GM21360 (cell line): ENCODE measurements at regions not wholly inside any gene's neighbourhood (a gene's known extent, or its start where the extent isn't known, plus 50 kb on each side); places are given as distances from the start of the nearest gene placed in this dataset.
"Not testable (repeated sequence)": the region's sequence is repeated elsewhere in the genome, so short reads cannot be mapped to it uniquely, and the experiment has no call there.

ENCODE experiments used
- ATAC-seq: cut with Tn5 transposase; IDR thresholded peaks from one replicate; pipeline ENCODE4 v1.9.1; 2021; ENCODE audit warnings: mild to moderate bottlenecking, moderate library complexity; ENCODE audit not compliant: unreplicated experiment

DNA sequence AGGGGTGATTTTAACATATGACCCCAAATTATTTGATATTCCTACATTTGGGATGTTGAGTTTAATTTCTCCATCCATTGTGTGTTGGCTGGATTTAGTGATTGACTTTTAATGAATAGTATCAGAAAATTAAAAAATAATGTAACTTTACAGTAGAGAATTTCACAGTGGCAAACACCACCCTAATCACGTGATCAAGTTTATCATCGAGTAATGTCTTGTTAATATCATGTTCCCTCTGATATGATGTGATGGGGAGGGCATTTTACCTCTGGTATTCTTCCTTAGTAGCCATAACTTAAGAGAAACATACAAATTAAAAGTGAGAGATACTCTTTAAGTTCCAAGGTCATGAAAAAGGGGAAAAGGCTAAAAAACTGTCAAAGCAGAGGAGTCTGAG, 602.0 kb upstream of the CELF4 start:
- no peak for ATAC-seq

DNA sequence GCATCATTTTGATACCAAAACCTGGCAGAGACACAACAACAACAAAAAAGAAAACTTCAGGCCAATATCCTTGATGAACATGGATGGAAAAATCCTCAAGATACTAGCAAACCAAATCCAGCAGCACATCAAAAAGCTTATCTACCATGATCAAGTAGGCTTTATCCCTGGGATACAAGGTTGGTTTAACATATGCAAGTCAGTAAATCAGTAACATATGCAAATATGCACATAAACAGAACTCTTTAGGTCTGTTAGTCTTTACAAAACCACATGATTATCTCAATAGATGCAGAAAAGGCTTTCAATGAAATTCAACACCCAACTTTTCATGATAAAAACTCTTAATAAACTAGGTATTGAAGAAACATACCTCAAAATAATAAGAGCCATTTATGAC, 587.5 kb upstream of the CELF4 start:
- not testable (repeated sequence) for ATAC-seq

DNA sequence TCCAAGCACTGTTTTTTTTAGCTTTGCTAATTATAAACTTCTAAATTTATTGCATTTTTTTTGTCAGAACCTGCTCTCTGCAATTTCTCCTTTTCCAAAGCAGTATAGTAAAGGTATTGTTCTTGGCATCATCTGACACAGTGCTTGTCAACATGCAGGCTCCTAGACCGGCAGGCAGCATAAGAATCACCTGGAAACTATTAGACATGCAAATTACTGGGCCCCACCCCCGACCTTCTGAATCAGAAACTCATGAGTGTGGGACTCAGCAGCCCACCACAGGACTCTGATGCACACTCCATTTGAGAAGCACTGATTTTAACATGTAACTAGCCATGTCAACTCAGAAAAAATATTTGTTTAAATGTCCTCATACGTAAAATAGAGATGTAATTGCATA, 551.1 kb upstream of the CELF4 start:
- ATAC-seq, result no peak

DNA sequence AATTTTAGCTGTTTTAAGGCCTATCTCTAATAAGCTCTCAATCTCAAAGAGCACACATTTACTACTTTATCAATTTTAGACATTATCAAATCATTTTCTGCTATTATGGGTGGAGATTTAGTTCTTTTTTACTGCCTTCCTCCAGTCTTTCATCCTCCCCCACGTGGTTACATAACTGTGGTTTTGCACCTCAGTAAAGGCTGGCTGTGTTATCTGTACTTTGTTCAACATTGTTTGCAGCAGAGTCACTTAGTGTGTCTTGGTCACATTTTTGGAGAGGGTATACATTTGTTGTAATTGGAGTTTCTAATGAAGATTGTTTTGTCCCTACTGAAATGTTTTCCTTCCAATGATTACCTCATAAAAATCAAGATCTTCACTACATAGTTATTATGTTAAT, 549.6 kb upstream of the CELF4 start:
- no peak for ATAC-seq

DNA sequence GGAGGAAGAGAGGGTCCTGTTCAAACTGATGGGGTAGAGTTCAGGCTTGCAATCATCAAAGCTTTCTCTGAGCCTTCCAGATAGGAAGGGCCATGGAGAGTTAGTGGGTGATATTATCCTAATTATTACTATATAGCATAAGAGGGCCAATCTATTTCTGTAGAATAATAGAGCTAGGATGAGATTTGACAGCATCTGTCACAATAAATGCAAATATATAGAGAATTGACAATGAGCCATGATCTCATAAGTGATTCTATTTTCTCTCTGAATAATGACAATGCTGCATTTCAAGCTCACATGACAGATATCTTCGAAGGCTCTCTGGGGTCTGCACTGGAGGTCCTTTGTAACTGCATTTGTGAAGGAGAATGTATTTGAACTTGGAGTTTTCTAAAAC, 521.9 kb upstream of the CELF4 start:
- ATAC-seq, result no peak

DNA sequence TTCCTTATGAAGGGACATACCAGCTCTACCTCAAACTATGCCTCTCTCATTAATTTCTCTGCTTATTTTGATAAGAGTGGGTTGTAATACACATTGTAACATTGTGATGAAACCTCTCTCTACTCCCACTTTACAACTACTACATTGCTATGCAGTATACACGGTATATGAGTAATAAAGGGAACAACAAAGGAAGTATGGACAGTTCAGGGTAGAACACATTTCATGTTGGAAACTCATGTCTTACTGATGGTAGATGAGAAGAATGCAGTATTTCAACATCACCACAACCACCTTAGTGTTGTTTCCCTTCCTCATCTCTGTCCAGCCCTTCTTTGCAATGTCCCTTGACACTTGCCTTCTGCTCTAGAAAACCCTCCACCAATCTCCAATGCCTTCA, 515.9 kb upstream of the CELF4 start:
- no peak for ATAC-seq

DNA sequence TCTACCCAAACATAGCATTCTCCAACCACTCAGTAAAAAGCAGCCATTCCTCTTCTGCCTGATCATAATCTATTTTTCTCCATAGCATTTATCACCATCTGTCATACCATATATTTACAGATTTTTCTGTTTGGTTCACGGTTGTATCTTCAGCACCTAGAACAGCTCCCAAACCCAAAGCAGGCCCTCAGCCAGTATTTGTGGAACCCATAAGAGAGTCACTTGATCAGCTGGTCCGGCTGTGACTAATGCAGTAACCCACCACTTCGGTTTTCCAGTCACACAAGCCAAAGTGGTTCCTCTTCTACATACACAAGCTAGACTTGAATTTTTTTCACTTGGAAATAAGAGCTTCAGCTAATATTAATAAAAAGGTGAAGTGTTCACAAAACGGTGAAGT, 511.6 kb upstream of the CELF4 start:
- no peak for ATAC-seq

DNA sequence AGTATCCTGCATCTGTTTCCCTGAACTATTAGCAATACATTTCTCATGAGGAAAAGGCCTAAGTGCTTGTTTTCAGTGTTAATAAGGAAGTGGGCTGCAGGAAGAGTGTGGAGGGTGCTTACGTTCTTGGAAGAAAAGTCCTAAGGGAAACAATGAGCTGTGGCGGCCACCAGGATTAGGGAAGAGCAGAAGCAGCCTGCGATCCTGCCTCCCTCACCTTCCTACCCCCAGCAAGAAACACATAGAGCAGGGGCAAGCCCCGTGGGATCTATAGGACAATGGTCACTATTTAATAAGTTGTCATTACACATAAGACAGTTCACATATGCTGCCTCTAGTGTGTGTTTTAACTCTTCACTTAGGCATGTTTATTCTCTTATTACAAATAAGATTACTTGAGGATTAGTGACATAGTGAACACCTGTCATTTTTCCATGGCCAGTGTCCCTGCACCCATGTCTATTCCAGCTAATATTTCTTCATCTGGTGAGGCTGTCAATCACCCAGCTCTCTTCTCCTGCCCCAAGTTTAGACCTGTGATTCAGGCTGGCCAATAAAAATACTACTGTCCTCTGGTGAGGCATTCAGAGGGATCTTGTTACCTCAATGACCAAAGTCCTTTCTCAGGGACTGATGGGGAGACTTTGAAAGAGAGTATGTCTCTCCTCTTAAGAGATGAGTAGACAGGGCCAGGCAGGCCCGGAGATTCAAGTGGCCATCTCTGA, 510.9 kb upstream of the CELF4 start:
- ATAC-seq, result no peak

DNA sequence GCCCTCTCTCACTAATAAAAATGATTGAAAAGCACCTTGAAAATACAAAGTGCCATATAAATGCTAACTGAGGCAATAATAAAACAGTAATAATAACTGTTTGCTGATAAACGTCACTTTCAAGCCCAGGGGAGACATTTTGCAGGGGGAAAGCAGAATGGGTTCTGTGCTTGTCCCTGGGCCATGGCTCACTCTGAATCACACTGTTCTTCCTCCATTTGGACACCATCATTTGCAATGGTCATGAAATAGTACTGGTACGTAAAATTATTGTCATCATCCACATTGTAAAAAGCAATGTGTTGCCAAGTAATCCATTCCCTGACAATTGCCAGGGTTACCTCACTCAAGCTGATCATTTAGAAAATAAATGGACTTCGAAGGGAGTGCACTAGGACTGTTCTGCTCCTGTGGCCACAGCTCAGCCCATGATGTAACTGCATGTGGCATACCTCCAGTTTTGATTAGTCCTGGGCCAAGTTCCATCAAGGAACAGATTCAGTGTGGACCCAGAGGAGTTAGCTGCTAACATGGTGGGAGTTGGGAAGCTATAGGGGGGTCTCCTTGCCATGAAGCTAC, 508.8 kb upstream of the CELF4 start:
- no peak for ATAC-seq

DNA sequence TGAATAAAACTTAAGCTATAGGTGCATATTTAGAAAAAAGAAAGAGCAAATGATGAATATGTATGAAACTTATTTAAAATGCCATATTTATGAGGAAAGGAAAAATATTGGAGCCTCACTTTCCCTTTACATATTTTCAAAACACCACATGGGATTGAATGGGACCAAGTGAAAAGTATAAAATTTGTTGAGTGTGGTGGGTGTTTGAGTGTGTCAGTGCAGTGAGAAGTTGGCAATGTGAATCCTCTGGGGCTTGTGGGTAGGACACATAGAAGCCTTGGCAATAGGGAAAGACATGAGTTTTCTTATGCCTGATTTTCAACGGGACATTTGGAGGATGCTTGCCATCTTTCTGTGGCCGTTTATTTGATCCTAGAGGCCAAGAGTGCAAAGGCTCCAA, 502.2 kb upstream of the CELF4 start:
- no peak for ATAC-seq

DNA sequence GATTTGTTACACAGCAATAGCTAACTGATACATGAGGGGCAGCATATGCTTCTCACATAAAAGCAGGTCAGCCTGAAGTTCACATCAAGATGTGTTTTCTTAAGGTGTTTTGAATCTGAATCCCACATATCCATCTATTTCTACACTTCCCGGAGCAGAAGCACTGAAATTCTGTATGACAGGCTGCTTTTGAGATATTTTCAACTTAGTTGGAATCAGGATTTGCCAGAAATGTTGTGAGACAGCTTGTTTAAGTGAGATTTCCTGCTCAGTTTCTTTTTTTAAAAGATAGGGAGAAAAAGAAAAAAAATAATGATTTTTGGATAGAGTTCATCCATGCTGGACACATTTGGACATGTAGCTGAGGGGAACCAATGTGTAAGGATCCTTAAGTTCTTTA, 501.5 kb upstream of the CELF4 start:
- no peak for ATAC-seq

DNA sequence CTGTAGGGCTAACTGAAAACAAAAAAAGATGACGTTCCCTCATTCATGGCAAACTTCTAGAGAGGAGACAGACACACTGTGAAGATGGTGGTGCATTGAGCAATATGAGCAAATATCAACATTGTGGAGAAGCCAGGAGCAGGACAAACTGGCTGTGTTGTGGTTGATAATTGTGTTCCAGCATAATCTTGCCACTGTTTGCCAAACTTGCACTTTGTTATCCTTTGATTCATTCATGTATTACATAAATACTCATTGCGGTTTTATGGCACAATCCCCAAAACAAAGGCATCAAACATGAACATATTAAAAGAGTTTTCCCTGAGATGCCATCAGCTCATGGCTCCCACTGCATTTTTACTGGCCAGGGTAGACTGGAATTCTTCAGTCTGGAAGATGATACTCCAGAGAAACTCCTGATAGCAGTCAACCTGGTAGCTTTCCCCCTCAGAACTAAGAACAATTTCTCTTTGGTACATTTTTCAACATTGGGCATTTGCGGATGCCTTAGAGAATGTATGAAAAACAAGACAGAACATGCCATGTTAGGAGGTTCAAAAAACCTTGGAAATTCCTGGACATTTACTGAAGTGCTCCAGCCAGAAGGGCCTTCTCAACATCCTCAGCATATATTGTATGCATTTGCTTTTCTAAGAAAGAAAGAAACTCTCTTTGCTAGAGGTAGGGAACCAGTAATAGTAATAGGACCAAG, 487.4 kb upstream of the CELF4 start:
- ATAC-seq, result no peak

DNA sequence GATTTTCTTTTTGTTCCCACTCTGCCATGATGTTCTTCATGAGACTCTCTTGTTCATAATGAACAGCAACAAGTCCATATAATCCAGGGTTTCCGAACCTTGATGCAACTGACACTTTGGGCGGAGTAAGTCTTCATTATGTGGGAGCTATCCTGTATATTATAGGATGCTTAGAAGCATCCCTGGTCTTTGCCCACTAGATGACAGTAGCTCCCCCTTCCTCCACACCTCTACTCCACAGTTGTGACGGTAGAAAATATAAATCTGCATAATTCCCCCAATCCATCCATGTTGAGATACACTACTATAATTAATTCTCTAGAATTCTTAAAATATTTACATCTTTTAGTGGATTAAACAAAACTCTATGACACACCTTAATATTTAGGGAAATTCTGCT, 482.2 kb upstream of the CELF4 start:
- ATAC-seq, result no peak

DNA sequence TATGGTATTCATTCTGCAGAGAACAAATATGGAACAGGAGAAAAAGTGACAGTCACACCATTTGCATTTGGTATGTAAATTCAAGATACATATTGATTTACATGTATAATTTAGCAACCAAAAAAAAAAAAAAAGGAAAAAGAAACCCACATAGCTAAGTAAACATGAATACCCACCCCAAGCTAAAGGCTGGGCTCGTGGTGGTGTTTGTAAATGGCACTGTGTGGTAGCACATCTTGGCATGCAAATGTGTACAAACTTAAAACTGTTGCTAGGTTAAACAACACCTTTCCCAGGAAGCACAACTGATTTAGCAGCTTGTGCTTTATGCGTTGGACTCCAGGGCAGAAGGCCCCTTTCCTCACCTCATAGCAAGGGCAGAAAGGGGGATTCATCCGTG, 481.1 kb upstream of the CELF4 start:
- no peak for ATAC-seq

DNA sequence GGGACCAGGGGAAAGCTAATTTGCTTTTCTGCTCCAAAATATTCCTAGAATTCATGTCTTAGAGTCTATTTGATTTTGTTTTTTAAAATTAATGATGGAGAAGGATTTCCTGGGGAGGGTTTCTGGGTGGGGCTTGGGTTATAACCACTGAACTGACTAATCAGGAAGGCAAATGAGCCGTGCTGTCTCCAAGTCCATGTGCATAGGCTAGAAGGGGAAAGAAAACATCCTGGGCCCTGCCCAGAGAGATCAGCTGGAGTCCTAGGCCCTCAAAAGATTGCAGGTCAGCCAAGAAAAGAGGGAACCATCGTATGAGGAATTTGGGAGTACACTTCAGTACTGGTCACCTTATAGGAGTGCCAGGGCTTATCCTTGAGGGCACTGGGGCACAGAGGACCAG, 480.2 kb upstream of the CELF4 start:
- no peak for ATAC-seq

DNA sequence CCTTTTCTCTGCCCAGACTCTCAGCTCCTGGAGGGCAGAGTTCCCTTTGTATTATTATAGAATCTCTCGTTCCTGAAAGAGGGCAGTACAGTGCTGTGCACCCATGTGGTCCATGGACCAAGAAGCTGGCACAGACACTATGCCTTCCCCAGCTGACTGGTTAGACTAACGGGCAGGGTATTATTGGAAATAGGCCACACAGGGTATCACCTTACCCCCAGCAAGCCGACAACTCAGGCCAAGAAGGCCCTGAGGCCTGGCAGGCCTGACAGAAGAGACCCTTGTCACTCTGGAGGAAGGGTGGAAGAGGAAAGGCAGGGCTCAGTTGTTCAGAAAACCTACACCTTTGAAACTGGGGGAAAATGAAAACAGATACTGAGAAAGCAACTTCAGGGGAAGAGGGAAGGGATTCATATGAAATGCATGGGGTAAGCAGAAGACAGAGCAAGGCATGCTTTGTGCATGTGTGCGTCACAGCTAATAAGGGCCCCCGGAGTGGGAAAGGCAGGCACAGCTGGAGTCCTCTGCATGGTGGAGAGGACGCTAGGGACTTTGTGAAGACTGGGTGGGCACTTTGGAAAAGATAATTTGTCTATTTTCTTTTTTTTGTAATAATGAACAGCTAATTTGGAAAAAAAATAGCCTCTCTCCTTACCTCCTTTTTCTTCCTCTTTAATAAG, 476.8 kb upstream of the CELF4 start:
- no peak for ATAC-seq

DNA sequence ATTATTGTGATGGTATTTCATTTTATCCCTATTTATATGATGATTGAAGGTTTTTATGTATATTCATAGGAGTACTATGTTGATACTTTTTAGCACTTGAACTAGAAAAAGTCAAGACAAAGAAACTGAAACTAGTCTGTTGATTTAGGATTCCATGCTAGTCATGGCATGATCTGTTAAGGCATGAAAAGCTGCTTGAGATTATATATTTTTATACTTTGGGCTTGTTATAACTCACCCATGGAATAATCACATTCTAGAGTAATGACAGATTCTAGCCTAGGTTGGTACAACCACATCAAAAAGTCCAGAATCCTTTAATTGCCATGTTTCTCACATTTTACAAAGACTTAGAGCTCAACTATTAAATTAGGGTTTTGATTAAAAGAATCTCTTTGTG, 472.6 kb upstream of the CELF4 start:
- no peak for ATAC-seq

DNA sequence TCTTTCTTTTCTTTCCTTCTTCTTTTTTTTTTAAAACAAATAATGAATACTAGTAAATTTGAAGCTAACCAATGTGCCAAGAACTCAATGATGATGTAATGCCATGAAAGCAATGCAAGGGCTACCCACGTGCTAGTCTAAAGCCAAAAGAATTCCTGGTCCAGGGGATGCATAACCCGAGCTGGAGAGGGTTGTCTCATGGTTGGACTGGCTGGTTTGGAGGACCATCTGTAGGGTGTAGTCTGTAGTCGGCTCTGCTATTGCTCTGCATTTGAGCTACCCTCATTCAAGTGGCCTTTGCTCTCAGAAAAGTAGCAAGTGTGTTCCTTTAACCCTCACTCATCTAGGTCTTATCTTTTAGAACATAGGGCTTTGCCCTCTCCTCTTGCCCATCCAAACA, 469.6 kb upstream of the CELF4 start:
- ATAC-seq, result no peak

DNA sequence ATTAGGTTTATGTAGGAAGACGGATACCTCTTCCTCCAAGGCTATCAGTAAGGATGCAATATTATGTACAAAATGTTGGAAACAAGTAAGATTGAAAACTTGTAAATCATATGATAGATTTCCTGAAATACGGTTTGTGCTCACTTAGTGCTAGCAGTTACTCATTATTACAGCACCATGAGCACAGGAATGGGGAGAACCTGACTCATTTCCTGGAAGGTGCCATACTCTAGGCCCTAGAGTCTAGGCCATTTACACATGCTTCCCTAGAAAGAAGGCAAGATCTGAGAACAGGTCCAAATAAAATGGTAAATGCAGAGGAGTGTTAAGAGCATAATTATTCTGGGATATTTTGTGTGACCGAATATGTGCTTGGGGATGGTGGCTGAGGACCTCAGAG, 467.7 kb upstream of the CELF4 start:
- ATAC-seq, result no peak

DNA sequence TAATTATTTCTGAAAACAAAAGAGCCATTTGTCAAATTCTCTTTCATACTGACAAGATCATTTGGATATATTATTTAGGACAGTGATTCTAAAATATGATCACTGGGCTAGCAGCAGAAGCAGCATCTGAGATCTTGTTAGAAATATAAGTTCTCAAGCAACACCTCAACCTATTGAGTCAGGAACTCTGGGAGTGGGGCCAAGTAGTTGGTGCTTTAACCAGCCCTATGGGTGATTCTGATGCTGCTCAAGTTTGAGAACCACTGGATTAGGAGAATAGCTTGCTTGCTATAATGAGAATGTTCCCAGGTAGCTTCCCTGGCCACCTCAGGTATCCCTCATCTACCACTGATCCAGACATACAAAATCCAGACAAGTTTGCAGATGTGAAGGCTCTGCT, 466.9 kb upstream of the CELF4 start:
- no peak for ATAC-seq

DNA sequence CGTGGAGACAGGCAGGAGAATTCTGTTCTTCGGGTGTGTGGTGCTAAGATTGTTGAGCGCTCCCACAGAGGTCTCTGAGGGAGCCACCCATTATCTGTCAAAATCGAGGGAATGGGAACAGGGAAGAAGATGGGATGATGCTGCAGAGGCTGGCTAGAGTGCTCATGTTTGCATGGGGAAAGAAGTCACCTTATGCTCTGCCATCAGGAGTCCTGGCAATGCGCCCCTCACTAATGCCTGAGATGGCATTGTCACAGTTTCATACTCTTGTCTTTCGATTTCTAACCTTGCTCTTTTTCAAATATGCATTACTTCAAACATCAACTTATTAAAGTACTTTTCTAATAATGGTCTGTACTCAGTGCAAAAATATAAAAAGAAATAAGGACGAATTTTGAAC, 463.3 kb upstream of the CELF4 start:
- ATAC-seq, result no peak
